ENCODE measurements at regions not wholly inside any gene's neighbourhood (a gene's known extent, or its start where the extent isn't known, plus 50 kb on each side); places are given as distances from the start of the nearest gene placed in this dataset.

- no peaks in the 10 kb centered on the region for H3K27me3 ChIP-seq
- TF ChIP-seq Cebpa-rat (IDR thresholded peaks at IDR 0.05), result no peak
- H3K4me3 ChIP-seq, result no peak overlapping the region
- no peak overlapping the region for H3K4me2 ChIP-seq
- H3K4me1 ChIP-seq, result no peaks in the 10 kb centered on the region
- H3K9ac ChIP-seq, result no peak overlapping the region
- peaks cover 0 to 8% (median 6%) of the 10 kb centered on the region in 11 experiments; a peak in 9 of 22 replicates for H3K9me3 ChIP-seq (replicated peaks in 1 of 11)
- H4K20me1 ChIP-seq, result no peaks in the 10 kb centered on the region
- H3K27ac ChIP-seq, result no peak overlapping the region
- H3K36me3 ChIP-seq, result no peaks in the 10 kb centered on the region
Observed at GRCh38 chr5:160960592-160960991, 108.6 kb upstream of the ATP10B start.

- Histone ChIP-seq H3K27ac (no peak overlapping the region), H3K9ac (no peak overlapping the region), H3K27me3 (no peaks in the 10 kb centered on the region), H3K4me2 (no peak overlapping the region), H4K20me1 (no peaks in the 10 kb centered on the region), H3K4me1 (no peaks in the 10 kb centered on the region), H3K9me3 (replicated peaks in 1 of 11) (peaks cover 0 to under 1% (median 0%) of the 10 kb centered on the region in 11 experiments; a peak in 3 of 22 replicates), H3K36me3 (no peaks in the 10 kb centered on the region), H3K4me3 (no peak overlapping the region)
- no peak for TF ChIP-seq Cebpa-rat (IDR thresholded peaks at IDR 0.05)
Observed at GRCh38 chr5:160959804-160960203, 107.8 kb upstream of the ATP10B start.

- H3K27me3 ChIP-seq, result no peaks in the 10 kb centered on the region
- H4K20me1 ChIP-seq, result no peaks in the 10 kb centered on the region
- H3K9me3 ChIP-seq (replicated peaks in 1 of 11), result no peaks in the 10 kb centered on the region
- TF ChIP-seq Cebpa-rat (IDR thresholded peaks at IDR 0.05), result no peak
- no peaks in the 10 kb centered on the region for H3K4me1 ChIP-seq
- no peak overlapping the region for H3K9ac ChIP-seq
- H3K4me2 ChIP-seq, result no peak overlapping the region
- no peak overlapping the region for H3K4me3 ChIP-seq
- no peak overlapping the region for H3K27ac ChIP-seq
- H3K36me3 ChIP-seq, result no peaks in the 10 kb centered on the region
Observed at GRCh38 chr5:160957312-160957861, 105.4 kb upstream of the ATP10B start.

- TF ChIP-seq Cebpa-rat (IDR thresholded peaks at IDR 0.05), result no peak
- H4K20me1 ChIP-seq, result no peaks in the 10 kb centered on the region
- H3K27me3 ChIP-seq, result no peaks in the 10 kb centered on the region
- no peak overlapping the region for H3K9ac ChIP-seq
- H3K4me2 ChIP-seq, result no peak overlapping the region
- no peaks in the 10 kb centered on the region for H3K4me1 ChIP-seq
- no peak overlapping the region for H3K4me3 ChIP-seq
- no peak overlapping the region for H3K27ac ChIP-seq
- H3K9me3 ChIP-seq (replicated peaks in 1 of 11), result no peaks in the 10 kb centered on the region
- no peaks in the 10 kb centered on the region for H3K36me3 ChIP-seq
Observed at GRCh38 chr5:160956051-160956450, 104.0 kb upstream of the ATP10B start.

- TF ChIP-seq Cebpa-rat (IDR thresholded peaks at IDR 0.05), result no peak
- H3K27ac ChIP-seq, result no peak overlapping the region
Observed at GRCh38 chr5:160950311-160950710, 98.3 kb upstream of the ATP10B start.

GRCh38 chr5:160940725-160941124 is 88.7 kb upstream of the ATP10B start:
- Histone ChIP-seq H3K4me3 (no peak overlapping the region), H3K36me3 (no peaks in the 10 kb centered on the region), H3K9me3 (replicated peaks in 1 of 11) (0 out of 22 replicates have a peak, but pooled peaks cover 0 to 5% (median 0%) of the 10 kb centered on the region in 11 experiments)

More at GRCh38 chr5:160950311-160950710, 98.3 kb upstream of the ATP10B start:
- no peaks in the 10 kb centered on the region for H3K27me3 ChIP-seq
- H3K9ac ChIP-seq, result no peak overlapping the region
- no peaks in the 10 kb centered on the region for H3K4me1 ChIP-seq
- H3K4me2 ChIP-seq, result no peak overlapping the region
- no peak overlapping the region for H3K4me3 ChIP-seq
- H3K36me3 ChIP-seq, result no peaks in the 10 kb centered on the region
- H4K20me1 ChIP-seq, result no peaks in the 10 kb centered on the region
- H3K9me3 ChIP-seq (replicated peaks in 1 of 11), result peaks cover 0 to 7% (median 0%) of the 10 kb centered on the region in 11 experiments; a peak in 2 of 22 replicates

GRCh38 chr5:160938532-160938931 is 86.5 kb upstream of the ATP10B start:
- no peaks in the 10 kb centered on the region for H4K20me1 ChIP-seq
- H3K9ac ChIP-seq, result no peak overlapping the region
- H3K9me3 ChIP-seq (replicated peaks in 1 of 11), result peaks cover 0 to 9% (median 0%) of the 10 kb centered on the region in 11 experiments; a peak in 3 of 22 replicates
- no peaks in the 10 kb centered on the region for H3K4me1 ChIP-seq
- H3K27ac ChIP-seq, result no peak overlapping the region
- H3K27me3 ChIP-seq, result no peaks in the 10 kb centered on the region
- no peak overlapping the region for H3K4me3 ChIP-seq
- H3K4me2 ChIP-seq, result no peak overlapping the region
- TF ChIP-seq Cebpa-rat (IDR thresholded peaks at IDR 0.05), result no peak
- no peaks in the 10 kb centered on the region for H3K36me3 ChIP-seq

More at GRCh38 chr5:160940725-160941124, 88.7 kb upstream of the ATP10B start:
- TF ChIP-seq Cebpa-rat (IDR thresholded peaks at IDR 0.05), result no peak
- Histone ChIP-seq H3K4me2 (no peak overlapping the region), H3K4me1 (no peaks in the 10 kb centered on the region), H3K27ac (no peak overlapping the region), H3K27me3 (no peaks in the 10 kb centered on the region), H3K9ac (no peak overlapping the region), H4K20me1 (no peaks in the 10 kb centered on the region)

GRCh38 chr5:160937570-160937969 is 85.6 kb upstream of the ATP10B start:
- no peak overlapping the region for H3K9ac ChIP-seq
- no peaks in the 10 kb centered on the region for H3K36me3 ChIP-seq
- no peaks in the 10 kb centered on the region for H3K27me3 ChIP-seq
- H3K4me3 ChIP-seq, result no peak overlapping the region
- H3K27ac ChIP-seq, result no peak overlapping the region
- TF ChIP-seq Cebpa-rat (IDR thresholded peaks at IDR 0.05), result no peak
- H3K4me2 ChIP-seq, result no peak overlapping the region
- peaks cover 0 to 9% (median 0%) of the 10 kb centered on the region in 11 experiments; a peak in 3 of 22 replicates for H3K9me3 ChIP-seq (replicated peaks in 1 of 11)
- H3K4me1 ChIP-seq, result no peaks in the 10 kb centered on the region
- H4K20me1 ChIP-seq, result no peaks in the 10 kb centered on the region

- no peak overlapping the region for H3K9ac ChIP-seq
- no peaks in the 10 kb centered on the region for H4K20me1 ChIP-seq
- no peak for TF ChIP-seq Cebpa-rat (IDR thresholded peaks at IDR 0.05)
- H3K36me3 ChIP-seq, result no peaks in the 10 kb centered on the region
- peaks cover 0 to 9% (median 0%) of the 10 kb centered on the region in 11 experiments; a peak in 3 of 22 replicates for H3K9me3 ChIP-seq (replicated peaks in 1 of 11)
- no peaks in the 10 kb centered on the region for H3K27me3 ChIP-seq
- no peaks in the 10 kb centered on the region for H3K4me1 ChIP-seq
- H3K27ac ChIP-seq, result no peak overlapping the region
- no peak overlapping the region for H3K4me3 ChIP-seq
- no peak overlapping the region for H3K4me2 ChIP-seq
Observed at GRCh38 chr5:160935776-160936175, 83.8 kb upstream of the ATP10B start.

- Histone ChIP-seq H3K9me3 (replicated peaks in 1 of 11) (peaks cover 0 to 9% (median 0%) of the 10 kb centered on the region in 11 experiments; a peak in 3 of 22 replicates), H3K27me3 (no peaks in the 10 kb centered on the region), H3K36me3 (no peaks in the 10 kb centered on the region), H3K4me1 (no peaks in the 10 kb centered on the region), H3K4me3 (no peak overlapping the region), H3K9ac (no peak overlapping the region), H4K20me1 (no peaks in the 10 kb centered on the region), H3K27ac (no peak overlapping the region), H3K4me2 (no peak overlapping the region)
- TF ChIP-seq Cebpa-rat (IDR thresholded peaks at IDR 0.05), result no peak
Observed at GRCh38 chr5:160931283-160931682, 79.3 kb upstream of the ATP10B start.

Measured in BLaER1 treated with 17β-estradiol and CSF1 and Interleukin-3, amounts not matched to agents 10 nM and 100 nM (cell line).